ENCODE measurements at regions not wholly inside any gene's neighbourhood (a gene's known extent, or its start where the extent isn't known, plus 50 kb on each side); places are given as distances from the start of the nearest gene placed in this dataset.

DNA sequence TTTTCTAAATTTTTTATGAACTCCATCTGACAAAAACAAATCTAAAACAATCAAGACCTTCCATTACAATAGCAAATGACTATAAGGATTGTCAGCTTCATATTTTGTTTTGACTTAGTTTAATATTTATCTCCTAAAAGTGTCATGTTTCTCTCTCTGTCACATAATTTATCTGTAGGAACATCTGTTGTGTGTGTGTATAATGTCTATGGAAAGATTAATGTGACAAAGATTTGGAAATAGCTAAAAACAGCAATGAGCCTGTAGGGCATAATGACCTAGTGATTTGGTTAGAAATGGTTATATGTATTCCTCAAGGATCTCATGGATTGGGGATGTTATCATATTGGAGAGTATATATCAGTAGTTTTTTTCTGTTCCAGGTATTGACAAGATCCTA is 69.6 kb upstream of the MDFIC start:
- intact Hi-C loops (cut with micrococcal nuclease; ENCODE audit: unreplicated experiment) = no loop called here
- Histone ChIP-seq H3K36me3 (ENCODE audit: insufficient read depth, low read length) (no peaks in the 10 kb centered on the region), H3K27ac (ENCODE audit: low read depth, low read length, poor library complexity, severe bottlenecking) (no peak overlapping the region), H3K4me3 (ENCODE audit: low read depth, low read length, poor library complexity, severe bottlenecking) (no peak overlapping the region), H3K79me2 (ENCODE audit: insufficient read depth, low read depth, low read length) (no peaks in the 10 kb centered on the region), H2AFZ (ENCODE audit: low read length) (no peak overlapping the region), H3K9me3 (ENCODE audit: low read length) (no peaks in the 10 kb centered on the region), H3K4me2 (ENCODE audit: low read length) (no peak overlapping the region), H4K20me1 (ENCODE audit: insufficient read depth, low read length) (no peaks in the 10 kb centered on the region), H3K4me1 (ENCODE audit: insufficient read depth, low read length, poor library complexity, severe bottlenecking) (no peaks in the 10 kb centered on the region), H3K9me2 (ENCODE audit: insufficient read depth, low read length) (no peaks in the 10 kb centered on the region)
- no TSS peak for BruUV-seq (replicated peaks)
- POLR2A ChIA-PET = no interaction called here
- CTCF ChIA-PET (ENCODE audit: unreplicated experiment) = no interaction called here
- DNase-seq (ENCODE audit: low spot score) = no peak
- TF ChIP-seq CTCF (conservative IDR thresholded peaks at IDR 0.05; ENCODE audit: low read length) (no peak), EZH2phosphoT487 (IDR thresholded peaks at IDR 0.05; ENCODE audit: borderline replicate concordance, low read depth, low read length) (no peak)

DNA sequence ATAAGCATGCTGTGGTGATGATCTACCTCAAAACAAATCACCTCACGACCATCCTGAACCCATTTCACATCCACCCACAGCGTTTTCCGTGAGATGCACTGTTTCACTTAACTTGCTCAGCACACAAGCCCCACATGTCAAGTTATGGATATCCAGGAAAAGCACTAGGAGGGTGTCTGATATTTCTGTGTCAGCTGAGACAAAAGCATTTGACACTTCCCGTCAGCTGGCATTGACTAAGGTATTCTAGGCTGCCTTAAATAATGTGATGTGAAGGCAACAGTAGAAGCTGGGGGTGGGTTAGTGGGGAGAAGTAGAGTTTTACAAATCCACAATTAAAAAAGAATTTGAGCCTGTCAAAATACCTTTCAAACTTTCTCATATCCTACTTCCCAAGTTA is 68.7 kb upstream of the MDFIC start:
- no TSS peak for BruUV-seq (replicated peaks)
- Histone ChIP-seq H2AFZ (ENCODE audit: low read length) (no peak overlapping the region), H3K27ac (ENCODE audit: low read depth, low read length, poor library complexity, severe bottlenecking) (no peak overlapping the region), H3K9me2 (ENCODE audit: insufficient read depth, low read length) (no peaks in the 10 kb centered on the region), H3K4me1 (ENCODE audit: insufficient read depth, low read length, poor library complexity, severe bottlenecking) (no peaks in the 10 kb centered on the region), H3K9me3 (ENCODE audit: low read length) (no peaks in the 10 kb centered on the region), H3K4me2 (ENCODE audit: low read length) (no peak overlapping the region), H3K79me2 (ENCODE audit: insufficient read depth, low read depth, low read length) (no peaks in the 10 kb centered on the region), H3K36me3 (ENCODE audit: insufficient read depth, low read length) (no peaks in the 10 kb centered on the region), H4K20me1 (ENCODE audit: insufficient read depth, low read length) (no peaks in the 10 kb centered on the region), H3K4me3 (ENCODE audit: low read depth, low read length, poor library complexity, severe bottlenecking) (no peak overlapping the region)
- DNase-seq (ENCODE audit: low spot score) = no peak
- TF ChIP-seq EZH2phosphoT487 (IDR thresholded peaks at IDR 0.05; ENCODE audit: borderline replicate concordance, low read depth, low read length) = no peak
- no peak for TF ChIP-seq CTCF (conservative IDR thresholded peaks at IDR 0.05; ENCODE audit: low read length)
- ChIA-PET POLR2A (interaction anchor here (0.9 kb wide), 1 partner anchor 92 kb away, joined by 3 read pairs; no protein-coding TSS in a partner anchor), CTCF (ENCODE audit: unreplicated experiment) (no interaction called here)
- intact Hi-C loops (cut with micrococcal nuclease; ENCODE audit: unreplicated experiment) = no loop called here

DNA sequence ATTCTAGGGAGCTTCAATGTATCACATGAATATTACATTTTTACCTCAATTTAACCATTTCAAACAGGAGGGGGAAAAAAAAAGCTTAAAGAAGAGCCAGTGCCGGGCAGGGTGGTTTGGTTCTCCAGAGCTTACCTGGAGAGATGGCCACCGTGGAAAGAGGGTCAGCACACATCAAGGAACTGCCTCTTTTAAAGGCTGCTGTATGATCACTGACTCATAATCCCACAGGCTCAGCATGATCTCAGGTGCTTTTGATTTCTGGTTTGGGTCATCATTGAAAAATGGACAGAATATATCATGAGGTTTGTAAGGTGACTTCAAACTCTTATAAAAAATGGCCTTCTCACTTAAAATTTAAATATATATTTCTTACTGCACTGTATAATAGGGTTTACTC is 67.5 kb upstream of the MDFIC start:
- intact Hi-C loops (cut with micrococcal nuclease; ENCODE audit: unreplicated experiment) = no loop called here
- ChIA-PET POLR2A (interaction anchor here (0.6 to 0.9 kb wide), 3 partner anchors 78 to 915 kb away, joined by 3 read pairs; no protein-coding TSS in a partner anchor), CTCF (ENCODE audit: unreplicated experiment) (no interaction called here)
- Histone ChIP-seq H3K4me2 (ENCODE audit: low read length) (no peak overlapping the region), H2AFZ (ENCODE audit: low read length) (no peak overlapping the region), H4K20me1 (ENCODE audit: insufficient read depth, low read length) (no peaks in the 10 kb centered on the region), H3K4me3 (ENCODE audit: low read depth, low read length, poor library complexity, severe bottlenecking) (no peak overlapping the region), H3K36me3 (ENCODE audit: insufficient read depth, low read length) (no peaks in the 10 kb centered on the region), H3K79me2 (ENCODE audit: insufficient read depth, low read depth, low read length) (no peaks in the 10 kb centered on the region), H3K9me2 (ENCODE audit: insufficient read depth, low read length) (no peaks in the 10 kb centered on the region), H3K9me3 (ENCODE audit: low read length) (no peaks in the 10 kb centered on the region), H3K4me1 (ENCODE audit: insufficient read depth, low read length, poor library complexity, severe bottlenecking) (no peaks in the 10 kb centered on the region), H3K27ac (ENCODE audit: low read depth, low read length, poor library complexity, severe bottlenecking) (no peak overlapping the region)
- no peak for TF ChIP-seq EZH2phosphoT487 (IDR thresholded peaks at IDR 0.05; ENCODE audit: borderline replicate concordance, low read depth, low read length)
- TF ChIP-seq CTCF (conservative IDR thresholded peaks at IDR 0.05; ENCODE audit: low read length) = no peak
- no peak for DNase-seq (ENCODE audit: low spot score)
- BruUV-seq (replicated peaks) = no TSS peak

All from OCI-LY7 (cell line).